ENCODE measurements at regions not wholly inside any gene's neighbourhood (a gene's known extent, or its start where the extent isn't known, plus 50 kb on each side); places are given as distances from the start of the nearest gene placed in this dataset.

DNA sequence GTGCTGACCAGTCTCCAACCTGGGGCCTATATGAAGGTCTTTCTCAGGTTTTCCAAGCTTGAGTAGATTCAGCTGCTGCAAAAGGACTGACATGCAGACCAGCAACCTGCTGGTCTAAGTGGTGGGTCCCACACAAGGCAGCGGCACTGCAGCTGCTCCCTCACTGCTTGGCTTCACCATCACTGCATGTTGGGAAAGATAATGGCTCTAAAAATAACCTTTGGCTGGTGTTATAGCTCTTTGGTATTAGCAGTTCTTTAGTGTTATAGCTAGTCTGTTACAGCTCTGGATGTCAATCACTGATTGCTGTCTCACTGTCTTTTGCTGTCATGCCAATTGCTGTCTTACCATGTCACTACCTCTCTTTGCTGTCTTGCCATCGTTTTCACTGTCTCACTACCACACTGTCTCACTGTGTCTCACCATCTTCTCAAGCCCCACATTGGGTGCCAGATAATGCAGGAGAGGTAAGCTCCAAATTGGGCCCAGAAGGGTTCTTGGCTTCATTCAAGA, 726.4 kb downstream of the TENT5A start:
- no peak for ATAC-seq
- CTCF ChIA-PET, result no interaction called here

DNA sequence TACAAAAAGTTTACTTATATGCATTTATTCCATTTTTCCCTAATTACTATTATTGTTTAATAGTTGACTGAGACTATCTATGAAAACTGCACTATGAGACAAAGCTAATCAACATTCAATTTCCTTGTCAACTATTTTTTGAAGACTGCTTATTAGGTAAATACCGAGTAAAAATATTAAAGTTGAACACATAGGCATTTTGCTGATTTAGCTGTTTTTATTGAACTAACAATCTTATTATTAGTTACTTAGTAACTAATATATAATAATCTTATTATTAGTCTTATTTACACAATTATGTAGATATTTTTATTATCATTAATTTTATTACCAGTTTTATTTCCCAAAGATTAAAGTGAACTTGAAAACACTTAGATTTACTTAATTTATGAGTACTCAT, 728.8 kb downstream of the TENT5A start:
- H3K27ac ChIP-seq (ENCODE audit: low read length), result no peak overlapping the region
- intact Hi-C loops (cut with micrococcal nuclease; ENCODE audit: unreplicated experiment) (no loop called here), in situ Hi-C loops (cut with HindIII; ENCODE audit: low pct_unique_long_range_greater_than_20kb, low sequenced_read_pairs) (no loop called here)
- ChIA-PET CTCF (no interaction called here), POLR2A (no interaction called here)
- no peak for ATAC-seq
- peaks cover 13% of the 10 kb centered on the region for H3K9me3 ChIP-seq (ENCODE audit: control insufficient read depth, insufficient read depth, low read depth, low read length)
- H3K27me3 ChIP-seq (ENCODE audit: control insufficient read depth, insufficient read depth, low read length), result no peaks in the 10 kb centered on the region
- no peaks in the 10 kb centered on the region for H3K36me3 ChIP-seq (ENCODE audit: control insufficient read depth, insufficient read depth, low read length)
- no TSS peak for BruUV-seq (replicated peaks)
- DNase-seq (ENCODE audit: low read depth, low spot score), result no peak
- H3K4me3 ChIP-seq (ENCODE audit: low read depth in 2 of 2, low read length in 2 of 2), result no peak overlapping the region
- no peaks in the 10 kb centered on the region for H3K4me1 ChIP-seq (ENCODE audit: control insufficient read depth, insufficient read depth, low read length)
- TF ChIP-seq SIN3A (IDR thresholded peaks at IDR 0.05; ENCODE audit: borderline replicate concordance, insufficient read depth, low read depth, low read length) (no peak), POLR2AphosphoS5 (IDR thresholded peaks at IDR 0.05; ENCODE audit: low read depth, low read length) (no peak), TCF7L2 (IDR thresholded peaks at IDR 0.05; ENCODE audit: low read depth, low read length) (no peak)
- TF ChIP-seq, protein P1, sequence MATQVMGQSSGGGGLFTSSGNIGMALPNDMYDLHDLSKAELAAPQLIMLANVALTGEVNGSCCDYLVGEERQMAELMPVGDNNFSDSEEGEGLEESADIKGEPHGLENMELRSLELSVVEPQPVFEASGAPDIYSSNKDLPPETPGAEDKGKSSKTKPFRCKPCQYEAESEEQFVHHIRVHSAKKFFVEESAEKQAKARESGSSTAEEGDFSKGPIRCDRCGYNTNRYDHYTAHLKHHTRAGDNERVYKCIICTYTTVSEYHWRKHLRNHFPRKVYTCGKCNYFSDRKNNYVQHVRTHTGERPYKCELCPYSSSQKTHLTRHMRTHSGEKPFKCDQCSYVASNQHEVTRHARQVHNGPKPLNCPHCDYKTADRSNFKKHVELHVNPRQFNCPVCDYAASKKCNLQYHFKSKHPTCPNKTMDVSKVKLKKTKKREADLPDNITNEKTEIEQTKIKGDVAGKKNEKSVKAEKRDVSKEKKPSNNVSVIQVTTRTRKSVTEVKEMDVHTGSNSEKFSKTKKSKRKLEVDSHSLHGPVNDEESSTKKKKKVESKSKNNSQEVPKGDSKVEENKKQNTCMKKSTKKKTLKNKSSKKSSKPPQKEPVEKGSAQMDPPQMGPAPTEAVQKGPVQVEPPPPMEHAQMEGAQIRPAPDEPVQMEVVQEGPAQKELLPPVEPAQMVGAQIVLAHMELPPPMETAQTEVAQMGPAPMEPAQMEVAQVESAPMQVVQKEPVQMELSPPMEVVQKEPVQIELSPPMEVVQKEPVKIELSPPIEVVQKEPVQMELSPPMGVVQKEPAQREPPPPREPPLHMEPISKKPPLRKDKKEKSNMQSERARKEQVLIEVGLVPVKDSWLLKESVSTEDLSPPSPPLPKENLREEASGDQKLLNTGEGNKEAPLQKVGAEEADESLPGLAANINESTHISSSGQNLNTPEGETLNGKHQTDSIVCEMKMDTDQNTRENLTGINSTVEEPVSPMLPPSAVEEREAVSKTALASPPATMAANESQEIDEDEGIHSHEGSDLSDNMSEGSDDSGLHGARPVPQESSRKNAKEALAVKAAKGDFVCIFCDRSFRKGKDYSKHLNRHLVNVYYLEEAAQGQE (IDR thresholded peaks at IDR 0.05; ENCODE audit: insufficient read depth in 1 of 2, low read depth in 2 of 2, low read length in 1 of 2), result no peak
- TF ChIP-seq, protein P2, sequence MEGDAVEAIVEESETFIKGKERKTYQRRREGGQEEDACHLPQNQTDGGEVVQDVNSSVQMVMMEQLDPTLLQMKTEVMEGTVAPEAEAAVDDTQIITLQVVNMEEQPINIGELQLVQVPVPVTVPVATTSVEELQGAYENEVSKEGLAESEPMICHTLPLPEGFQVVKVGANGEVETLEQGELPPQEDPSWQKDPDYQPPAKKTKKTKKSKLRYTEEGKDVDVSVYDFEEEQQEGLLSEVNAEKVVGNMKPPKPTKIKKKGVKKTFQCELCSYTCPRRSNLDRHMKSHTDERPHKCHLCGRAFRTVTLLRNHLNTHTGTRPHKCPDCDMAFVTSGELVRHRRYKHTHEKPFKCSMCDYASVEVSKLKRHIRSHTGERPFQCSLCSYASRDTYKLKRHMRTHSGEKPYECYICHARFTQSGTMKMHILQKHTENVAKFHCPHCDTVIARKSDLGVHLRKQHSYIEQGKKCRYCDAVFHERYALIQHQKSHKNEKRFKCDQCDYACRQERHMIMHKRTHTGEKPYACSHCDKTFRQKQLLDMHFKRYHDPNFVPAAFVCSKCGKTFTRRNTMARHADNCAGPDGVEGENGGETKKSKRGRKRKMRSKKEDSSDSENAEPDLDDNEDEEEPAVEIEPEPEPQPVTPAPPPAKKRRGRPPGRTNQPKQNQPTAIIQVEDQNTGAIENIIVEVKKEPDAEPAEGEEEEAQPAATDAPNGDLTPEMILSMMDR (IDR thresholded peaks at IDR 0.05), result no peak

More for the DNA sequence above, 726.4 kb downstream of the TENT5A start:
- POLR2A ChIA-PET, result no interaction called here
- H3K4me1 ChIP-seq (ENCODE audit: control insufficient read depth, insufficient read depth, low read length), result no peaks in the 10 kb centered on the region
- no peak overlapping the region for H3K4me3 ChIP-seq (ENCODE audit: low read depth in 2 of 2, low read length in 2 of 2)
- H3K9me3 ChIP-seq (ENCODE audit: control insufficient read depth, insufficient read depth, low read depth, low read length), result peaks cover 13% of the 10 kb centered on the region
- in situ Hi-C loops (cut with HindIII; ENCODE audit: low pct_unique_long_range_greater_than_20kb, low sequenced_read_pairs), result no loop called here
- BruUV-seq (replicated peaks), result no TSS peak
- no peaks in the 10 kb centered on the region for H3K27me3 ChIP-seq (ENCODE audit: control insufficient read depth, insufficient read depth, low read length)
- DNase-seq (ENCODE audit: low read depth, low spot score), result no peak
- intact Hi-C loops (cut with micrococcal nuclease; ENCODE audit: unreplicated experiment), result no loop called here
- no peaks in the 10 kb centered on the region for H3K36me3 ChIP-seq (ENCODE audit: control insufficient read depth, insufficient read depth, low read length)
- H3K27ac ChIP-seq (ENCODE audit: low read length), result no peak overlapping the region
- TF ChIP-seq, protein P2 (IDR thresholded peaks at IDR 0.05), result no peak
